ENCODE measurements at regions not wholly inside any gene's neighbourhood (a gene's known extent, or its start where the extent isn't known, plus 50 kb on each side); places are given as distances from the start of the nearest gene placed in this dataset.
"Not testable (repeated sequence)": the region's sequence is repeated elsewhere in the genome, so short reads cannot be mapped to it uniquely, and the experiment has no call there.

GRCh38 chr5:145585443-145586148 is 249.5 kb downstream of the PRELID2 start:
- no peak for DNase-seq (ENCODE audit: low spot score)
- ATAC-seq, result no peak

DNA sequence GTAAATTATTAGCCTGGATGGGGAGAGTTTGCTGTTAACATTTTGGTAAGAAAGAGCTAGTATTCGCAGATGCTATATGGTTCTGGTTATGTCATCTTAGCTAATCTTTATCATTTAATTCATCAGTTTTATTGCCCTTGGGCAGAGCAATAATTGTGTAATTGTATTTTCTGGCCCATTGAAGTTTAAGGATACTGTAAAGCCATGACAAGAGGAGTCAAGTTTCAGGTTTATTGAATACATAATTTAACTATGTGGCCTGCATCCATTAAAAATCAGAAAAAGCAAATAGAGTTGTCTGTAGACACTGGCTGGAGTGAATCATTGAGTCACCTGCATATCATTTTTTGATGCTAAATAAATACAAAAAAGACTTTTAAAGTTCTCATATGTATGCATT is 255.8 kb downstream of the PRELID2 start:
- no peak for DNase-seq (ENCODE audit: low spot score)
- ATAC-seq, result no peak

DNA sequence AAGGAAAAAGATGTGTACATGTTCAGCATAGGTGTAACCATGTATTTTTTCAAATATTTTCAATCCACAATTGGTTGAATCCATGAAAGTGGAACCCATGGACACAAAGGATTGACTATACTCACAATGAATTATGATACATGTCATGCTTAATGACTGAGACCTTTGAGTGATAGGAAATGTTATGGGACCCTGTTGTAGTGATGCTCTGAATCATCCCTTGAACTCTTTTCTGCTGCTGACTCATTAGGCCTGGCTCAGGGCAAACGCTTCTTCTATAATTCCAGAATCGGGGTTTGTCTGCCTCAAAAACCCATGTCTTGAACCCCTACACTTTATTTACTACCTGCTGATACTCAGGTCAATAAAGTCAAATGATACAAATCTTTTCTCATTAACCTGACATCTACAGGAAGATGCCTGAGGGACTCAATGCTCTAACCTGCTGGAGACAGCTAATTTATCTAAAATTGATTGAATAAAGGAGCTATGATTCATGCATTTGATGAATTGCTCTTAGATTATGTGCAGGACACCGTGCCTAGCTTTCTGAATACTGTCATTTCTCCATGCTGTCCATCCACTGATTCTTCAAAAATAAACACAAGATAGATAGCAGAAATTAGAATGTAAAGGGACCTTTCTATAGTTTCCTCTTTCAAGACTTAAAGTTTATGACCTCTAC is 260.1 kb downstream of the PRELID2 start:
- no peak for ATAC-seq

DNA sequence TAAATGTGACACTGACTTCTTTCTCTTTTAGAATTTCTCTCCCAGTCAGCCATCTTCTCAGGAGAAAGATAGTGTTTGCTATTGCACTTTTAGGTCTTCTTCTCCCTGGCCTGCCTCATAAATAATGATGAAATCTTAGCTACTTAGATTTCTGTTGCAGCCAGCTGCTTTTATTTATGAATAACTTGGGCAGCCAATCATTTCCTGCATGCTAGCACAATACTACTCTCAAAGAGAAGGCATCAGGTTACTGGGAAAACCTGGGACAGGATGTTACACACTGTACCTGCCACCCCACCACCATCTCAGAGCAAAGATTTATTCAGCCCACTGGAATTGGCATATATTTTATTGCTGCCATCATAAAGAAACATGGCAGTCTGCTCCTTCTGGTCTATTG is 266.6 kb downstream of the PRELID2 start:
- DNase-seq (ENCODE audit: low spot score), result no peak

More for the DNA sequence above, 260.1 kb downstream of the PRELID2 start:
- DNase-seq (ENCODE audit: low spot score), result no peak

DNA sequence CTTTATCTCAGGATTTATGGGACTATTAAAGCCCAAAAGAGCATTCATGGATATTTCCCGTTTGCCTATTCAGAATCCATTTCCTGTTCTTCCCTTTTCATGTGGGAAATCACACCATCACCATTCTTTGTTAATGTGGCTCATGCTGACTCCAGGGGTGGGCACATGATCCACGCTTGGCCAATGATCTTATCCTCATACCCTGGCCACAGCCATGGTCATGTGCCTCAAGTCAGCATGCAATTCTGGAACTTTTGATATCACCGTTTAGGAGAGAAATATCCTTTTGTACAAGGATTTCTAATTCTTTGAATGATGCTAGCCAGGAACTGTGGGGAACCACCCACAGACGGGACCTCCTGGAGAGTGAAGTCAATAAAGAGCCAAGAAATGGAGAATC is 272.2 kb downstream of the PRELID2 start:
- no peak for ATAC-seq
- DNase-seq (ENCODE audit: low spot score), result no peak

More for the DNA sequence above, 266.6 kb downstream of the PRELID2 start:
- no peak for ATAC-seq

DNA sequence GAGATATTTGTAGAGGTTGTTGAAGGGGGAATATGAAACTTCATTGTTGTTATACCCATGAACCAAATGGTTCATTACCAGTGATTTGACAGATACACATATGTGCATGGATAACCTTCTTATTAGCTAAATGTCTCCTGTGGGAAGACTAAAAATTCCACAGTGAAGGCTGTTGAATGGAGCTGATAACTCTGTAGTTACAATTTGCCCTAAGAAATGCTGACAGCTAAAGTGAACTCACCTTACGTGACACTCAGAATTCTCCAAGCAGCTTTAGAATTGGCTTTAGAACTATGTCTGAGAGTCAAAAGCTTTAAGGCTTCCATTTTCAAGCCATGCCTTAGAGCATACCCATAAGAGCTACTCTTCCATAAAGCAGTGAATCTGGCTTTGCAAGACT is 276.9 kb downstream of the PRELID2 start:
- ATAC-seq (no peak), DNase-seq (ENCODE audit: low spot score) (no peak)

DNA sequence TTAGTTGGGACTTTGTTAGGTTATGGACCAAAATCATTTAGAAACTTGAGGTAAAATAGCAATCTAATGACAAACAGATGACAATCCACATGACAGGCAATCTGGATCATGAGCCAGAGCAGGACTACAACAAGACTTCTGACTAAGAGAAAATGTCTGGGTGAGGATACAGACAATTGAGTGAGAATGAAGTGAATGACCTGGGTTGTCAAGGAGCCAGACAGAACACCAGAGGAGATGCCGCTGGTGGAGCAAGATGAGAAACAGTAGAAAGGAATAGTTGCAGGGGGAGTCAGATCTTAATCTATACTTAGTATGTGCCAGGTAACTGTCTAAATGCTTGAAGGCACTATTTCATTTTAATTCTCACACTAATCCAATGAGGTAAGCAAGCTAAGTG is 277.8 kb downstream of the PRELID2 start:
- DNase-seq (ENCODE audit: low spot score) (no peak), ATAC-seq (no peak)

GRCh38 chr5:145554399-145554798 is 280.7 kb downstream of the PRELID2 start:
- DNase-seq (ENCODE audit: low spot score) (no peak), ATAC-seq (no peak)

GRCh38 chr5:145553177-145553576 is 282.0 kb downstream of the PRELID2 start:
- no peak for ATAC-seq
- DNase-seq (ENCODE audit: low spot score), result no peak

DNA sequence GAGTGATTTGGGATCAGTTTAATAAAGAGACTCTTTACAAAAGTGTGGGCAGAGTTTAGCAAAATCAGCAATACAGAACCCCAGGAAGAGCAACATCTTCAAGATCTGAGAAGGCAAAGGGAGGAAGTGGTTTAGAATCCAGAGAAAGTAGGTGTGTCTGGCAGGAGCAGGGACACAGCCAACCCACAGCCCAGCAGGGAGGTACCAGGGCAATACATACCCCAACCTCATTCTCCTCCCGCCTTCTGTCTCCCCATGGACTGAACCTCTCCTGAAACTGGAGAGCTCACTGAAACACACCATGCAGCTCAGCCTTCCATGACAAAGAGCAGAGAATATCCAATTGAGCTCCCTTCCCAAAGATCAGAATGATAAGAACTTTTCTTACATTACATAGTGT is 283.4 kb downstream of the PRELID2 start:
- no peak for ATAC-seq

GRCh38 chr5:145548097-145548496 is 287.0 kb downstream of the PRELID2 start:
- no peak for ATAC-seq
- no peak for DNase-seq (ENCODE audit: low spot score)

More for the DNA sequence above, 283.4 kb downstream of the PRELID2 start:
- no peak for DNase-seq (ENCODE audit: low spot score)

GRCh38 chr5:145544401-145544800 is 290.7 kb downstream of the PRELID2 start:
- ATAC-seq, result no peak
- DNase-seq (ENCODE audit: low spot score), result no peak

- no peak for ATAC-seq
- no peak for DNase-seq (ENCODE audit: low spot score)
These were observed 291.2 kb downstream of the PRELID2 start for GRCh38 chr5:145543968-145544367.

GRCh38 chr5:145540375-145540774 is 294.8 kb downstream of the PRELID2 start:
- no peak for ATAC-seq
- DNase-seq (ENCODE audit: low spot score), result no peak

DNA sequence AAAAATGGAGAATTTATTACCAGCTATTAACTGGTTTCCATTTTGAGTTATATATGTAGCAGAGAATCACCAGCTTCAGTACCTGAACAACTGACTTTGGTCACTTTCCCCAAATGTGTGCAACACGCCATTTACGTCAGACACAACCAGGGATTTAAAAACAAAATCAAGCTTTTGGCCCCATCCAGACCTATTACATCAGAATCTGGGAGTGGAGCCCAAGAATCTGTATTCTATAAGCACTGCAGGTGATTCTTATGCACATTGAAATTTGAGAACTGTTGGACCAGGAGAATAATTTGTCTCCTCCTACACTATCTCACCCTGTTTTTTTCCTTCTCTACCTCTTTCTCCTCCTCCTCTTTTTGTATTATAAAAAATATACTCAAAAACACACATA is 295.9 kb downstream of the PRELID2 start:
- DNase-seq (ENCODE audit: low spot score) (no peak), ATAC-seq (no peak)

DNA sequence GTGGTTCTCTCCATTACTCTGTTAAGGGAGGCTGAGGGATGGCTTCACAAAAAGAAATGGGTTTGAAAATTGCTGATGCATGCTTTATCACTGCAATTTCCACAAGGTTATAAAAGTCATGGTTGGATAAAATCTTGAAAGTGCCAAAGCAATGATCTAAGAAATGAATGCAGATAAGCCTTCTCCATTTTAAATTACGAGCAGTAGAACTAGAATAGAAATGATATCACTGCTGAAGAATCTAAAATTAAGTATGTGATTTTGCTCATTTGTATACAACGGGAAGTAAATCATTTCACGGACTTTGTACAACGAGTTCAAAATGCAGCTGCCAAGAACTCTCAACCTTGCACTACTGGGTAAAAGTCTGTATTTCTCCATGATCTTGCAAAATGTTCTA is 299.0 kb downstream of the PRELID2 start:
- ATAC-seq (no peak), DNase-seq (ENCODE audit: low spot score) (no peak)

DNA sequence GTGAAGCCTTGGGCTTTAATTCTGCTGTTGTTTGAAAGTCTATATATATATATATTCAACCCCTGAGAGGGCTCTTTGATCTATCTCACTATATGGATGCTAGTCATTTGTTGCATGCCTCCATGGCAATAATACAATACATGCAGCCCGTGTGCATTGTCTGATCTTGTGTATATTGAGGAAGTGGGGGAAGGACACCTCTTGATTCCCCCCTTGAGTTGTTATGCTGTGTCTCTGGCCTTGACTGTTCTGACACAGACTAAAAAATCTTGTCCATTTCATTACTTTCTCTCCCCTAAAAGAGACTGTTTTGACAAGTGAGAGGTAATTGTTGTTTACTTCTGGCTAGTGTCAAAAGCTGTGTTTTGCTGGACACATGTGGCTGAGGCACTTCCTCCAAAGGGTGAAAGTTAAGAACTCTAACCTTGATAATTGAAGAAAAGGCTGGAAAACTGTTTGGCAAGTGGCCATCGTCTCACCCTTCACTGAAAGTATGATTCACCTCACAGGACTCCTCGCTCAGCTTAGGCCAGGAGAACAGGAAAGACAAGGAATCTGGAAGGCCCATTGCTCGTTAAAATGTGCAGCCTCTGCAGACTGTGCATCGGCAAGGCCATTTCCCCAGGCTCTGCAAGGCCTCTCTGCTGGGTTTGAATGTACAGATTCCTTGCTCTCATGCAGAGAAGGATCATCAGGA is 304.0 kb downstream of the PRELID2 start:
- no peak for ATAC-seq

GRCh38 chr5:145521523-145521922 is 313.6 kb downstream of the PRELID2 start:
- ATAC-seq (no peak), DNase-seq (ENCODE audit: low spot score) (no peak)

More for the DNA sequence above, 304.0 kb downstream of the PRELID2 start:
- DNase-seq (ENCODE audit: low spot score), result no peak

GRCh38 chr5:145521066-145521465 is 314.1 kb downstream of the PRELID2 start:
- DNase-seq (ENCODE audit: low spot score), result no peak
- no peak for ATAC-seq

GRCh38 chr5:145520335-145520734 is 314.8 kb downstream of the PRELID2 start:
- DNase-seq (ENCODE audit: low spot score) (no peak), ATAC-seq (no peak)

- not testable (repeated sequence) for ATAC-seq; DNase-seq (ENCODE audit: low spot score)
These were observed 317.6 kb downstream of the PRELID2 start for GRCh38 chr5:145517588-145517987.

GRCh38 chr5:145511351-145511750 is 323.8 kb downstream of the PRELID2 start:
- ATAC-seq (no peak), DNase-seq (ENCODE audit: low spot score) (no peak)

Measured in left lobe of liver (tissue), 2 donors.